HG02763 (cell line): ENCODE measurements at regions not wholly inside any gene's neighbourhood (a gene's known extent, or its start where the extent isn't known, plus 50 kb on each side); places are given as distances from the start of the nearest gene placed in this dataset.

Experiments used
- ATAC-seq: cut with Tn5 transposase; IDR thresholded peaks from one replicate; pipeline ENCODE4 v1.9.1; 2021; ENCODE audit warnings: mild to moderate bottlenecking, moderate library complexity; ENCODE audit not compliant: unreplicated experiment

DNA sequence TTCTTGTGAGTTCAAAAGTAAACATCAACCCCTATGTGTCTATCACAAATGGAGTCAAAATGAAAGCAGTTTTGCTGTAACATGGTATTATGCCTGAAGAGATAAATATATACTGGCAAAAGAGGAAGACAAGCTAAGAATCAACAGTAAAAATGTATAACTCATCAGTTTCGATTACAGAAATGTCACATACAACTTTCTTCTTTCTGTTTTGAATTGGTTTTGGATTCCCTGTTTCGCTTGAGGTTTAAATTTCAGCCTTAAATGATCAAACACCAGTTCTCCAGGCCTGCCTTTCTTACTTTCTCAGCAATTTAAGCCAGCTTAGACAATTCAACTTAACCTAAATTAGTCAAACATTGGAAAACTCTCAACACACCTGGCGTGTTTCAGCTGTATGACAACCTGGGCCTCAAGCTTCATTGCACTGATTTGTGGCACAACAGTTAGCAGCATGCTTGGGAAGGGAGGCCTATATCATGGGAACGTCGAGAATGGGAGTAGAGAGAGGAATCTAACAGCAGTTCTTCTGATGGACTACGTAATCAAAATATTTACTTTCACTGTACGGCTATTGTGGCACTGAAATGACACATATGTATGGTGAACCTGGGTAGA is 51.9 kb upstream of the MARCKS start:
- ATAC-seq: peak; percentile 89

DNA sequence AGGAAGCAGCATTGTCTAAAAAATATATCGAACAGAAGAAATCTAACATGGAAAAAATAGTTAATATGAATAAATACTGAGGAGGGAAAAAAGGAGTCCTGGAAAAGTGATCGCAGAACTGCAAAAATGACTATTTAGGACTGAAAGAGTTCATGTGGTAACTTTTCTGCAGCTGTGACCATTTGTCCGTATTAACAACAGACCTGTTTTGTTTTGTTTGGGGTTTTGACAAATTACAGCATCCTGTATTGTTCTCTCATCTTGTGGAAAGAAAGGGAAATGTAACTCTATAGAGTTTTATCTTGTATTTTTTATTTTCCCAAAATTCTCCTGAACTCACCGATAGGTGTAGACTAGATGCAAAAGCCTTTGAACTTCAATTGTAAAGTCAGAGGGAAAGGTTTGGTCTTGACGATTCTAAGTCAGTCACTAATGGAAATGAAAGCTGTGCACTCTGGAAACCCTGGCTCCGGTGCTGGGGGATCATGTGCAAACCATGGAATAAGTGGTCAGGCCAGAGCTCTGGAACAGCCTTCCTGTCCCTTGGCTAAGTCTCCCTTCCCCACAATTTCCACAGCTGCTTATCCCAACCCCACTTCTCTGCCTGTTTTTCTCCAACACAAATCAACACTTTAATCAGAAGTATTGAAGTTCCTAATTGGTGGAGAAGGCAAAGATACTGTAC is 51.2 kb upstream of the MARCKS start:
- ATAC-seq: no peak
